Natural killer cell treated with Interleukin-12 subunit alpha and Interleukin-12 subunit beta and Interleukin-15 and Interleukin-18, amount 100 ng/mL, for 72 hours (primary cell): ENCODE measurements at regions not wholly inside any gene's neighbourhood (a gene's known extent, or its start where the extent isn't known, plus 50 kb on each side); places are given as distances from the start of the nearest gene placed in this dataset.
A peak's percentile ranks its signal among the peaks of the same experiment; 100 is the strongest.

Source experiments
- ATAC-seq, 2 donors: fragments of 150-1000 bp; cut with Tn5 transposase in 1 of 2; sonication (Bioruptor Pico), chemical (Tn5 transposase) in 1 of 2; 2 replicates each; pipeline ENCODE4 v1.10.0; 2021
- DNase-seq: peaks from one replicate; pipeline ENCODE4 v3.0.0; 2022; ENCODE audit warnings: low spot score
- H3K27ac Mint-ChIP-seq, 2 donors: 1 replicate in 1 of 2; 2 replicates in 1 of 2; pipeline ENCODE4 v1.8.0; 2022; ENCODE audit warnings: mixed read lengths in 2 of 2, mild to moderate bottlenecking in 1 of 2, moderate library complexity in 1 of 2
- H3K27me3 Mint-ChIP-seq, 2 donors: 1 replicate in 1 of 2; 2 replicates in 1 of 2; pipeline ENCODE4 v1.8.0; 2022; ENCODE audit warnings: mixed read lengths in 2 of 2
- H3K36me3 Mint-ChIP-seq: one replicate; pipeline ENCODE4 v1.8.0; 2022; ENCODE audit warnings: mixed read lengths
- H3K4me1 Mint-ChIP-seq, 2 donors: 1 replicate in 1 of 2; 2 replicates in 1 of 2; pipeline ENCODE4 v1.8.0; 2022; ENCODE audit warnings: low read depth in 2 of 2, mixed read lengths in 2 of 2, mild to moderate bottlenecking in 1 of 2
- H3K4me3 Mint-ChIP-seq: one replicate; pipeline ENCODE4 v1.8.0; 2022; ENCODE audit warnings: mixed read lengths
- H3K9me3 Mint-ChIP-seq: 2 replicates; pipeline ENCODE4 v1.8.0; 2022; ENCODE audit warnings: mixed read lengths

DNA sequence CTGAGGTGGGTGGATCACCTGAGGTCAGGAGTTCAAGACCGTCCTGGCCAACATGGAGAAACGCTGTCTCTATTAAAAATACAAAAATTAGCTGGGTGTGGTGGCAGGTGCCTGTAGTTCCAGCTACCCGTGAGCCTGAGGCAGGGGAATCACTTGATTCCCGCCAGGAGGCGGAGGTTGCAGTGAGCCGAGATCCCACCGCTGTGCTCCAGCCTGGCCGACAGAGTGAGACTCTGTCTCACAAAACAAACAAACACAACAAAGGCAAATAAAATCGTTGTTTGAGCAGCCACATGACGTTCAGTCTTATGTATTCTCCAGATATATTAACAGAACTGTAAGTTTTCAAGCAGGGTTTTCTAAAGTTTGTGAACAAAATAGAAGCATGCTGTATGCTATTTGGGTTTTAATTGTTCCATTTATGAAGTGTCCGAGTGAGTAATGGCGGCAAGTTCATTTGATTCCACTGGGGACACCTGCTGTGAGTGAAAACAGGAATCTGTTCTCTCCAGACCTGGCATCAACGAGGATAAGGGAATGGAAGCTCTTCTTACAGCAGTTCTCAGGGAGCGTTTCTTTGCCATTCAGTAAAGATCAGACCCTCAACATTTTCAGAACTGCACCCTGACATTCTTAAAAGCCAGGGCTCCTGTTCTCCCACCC lies 122.5 kb upstream of the PITRM1 start:
- H3K4me1 Mint-ChIP-seq, result no peaks in the 10 kb centered on the region
- DNase-seq, result no peak

DNA sequence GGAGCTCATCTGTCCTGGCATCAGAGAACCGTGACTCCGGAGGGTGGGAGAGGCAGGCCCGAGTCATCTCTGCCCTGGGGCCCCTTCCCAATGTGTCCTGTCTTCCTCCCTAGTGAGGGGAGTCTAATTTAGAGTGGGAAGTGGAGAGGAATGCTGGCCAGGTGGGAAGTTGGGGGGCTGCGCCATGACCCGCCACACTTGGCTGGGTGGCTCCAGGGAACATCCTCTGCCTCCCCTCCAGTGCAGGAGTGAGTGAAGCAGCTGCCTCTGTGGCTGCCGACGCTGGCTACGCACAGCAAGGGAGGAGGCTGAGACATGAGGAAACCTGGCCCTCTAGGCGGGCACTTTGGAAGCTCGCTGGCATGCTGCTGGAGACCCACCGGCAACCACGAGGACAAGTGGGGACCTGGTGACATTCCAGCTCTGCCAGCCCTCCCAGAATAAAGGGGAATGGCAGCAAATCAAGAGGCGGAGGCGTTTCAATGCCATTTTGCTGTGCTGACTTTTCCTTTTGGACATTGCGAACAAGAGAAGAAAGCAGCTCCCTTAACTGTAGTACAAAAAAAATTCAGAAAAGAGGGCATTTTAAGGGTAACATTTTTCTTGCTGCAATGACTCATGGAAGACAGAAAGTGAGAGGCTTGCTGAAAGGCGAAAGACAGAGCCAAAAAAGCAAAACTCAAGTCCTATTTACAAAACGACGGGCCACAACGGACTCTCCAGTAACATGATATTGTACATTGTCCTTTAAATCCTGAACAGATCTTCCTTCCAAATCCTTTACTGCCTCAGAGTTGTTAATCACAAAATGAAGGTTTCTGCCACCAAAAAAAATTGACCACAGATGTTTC lies 121.2 kb upstream of the PITRM1 start:
- H3K9me3 Mint-ChIP-seq, result no peaks in the 10 kb centered on the region
- no peak overlapping the region for H3K27ac Mint-ChIP-seq
- H3K27me3 Mint-ChIP-seq, result peaks cover 9 to 14% of the 10 kb centered on the region in 2 donors
- no peak for DNase-seq
- H3K36me3 Mint-ChIP-seq, result no peaks in the 10 kb centered on the region
- no peak overlapping the region for H3K4me3 Mint-ChIP-seq
- no peak for ATAC-seq
- H3K4me1 Mint-ChIP-seq, result no peaks in the 10 kb centered on the region

More for the DNA sequence above, 122.5 kb upstream of the PITRM1 start:
- peaks cover 15 to 18% of the 10 kb centered on the region in 2 donors for H3K27me3 Mint-ChIP-seq
- H3K36me3 Mint-ChIP-seq, result no peaks in the 10 kb centered on the region
- H3K27ac Mint-ChIP-seq, result no peak overlapping the region
- no peak overlapping the region for H3K4me3 Mint-ChIP-seq
- ATAC-seq, result no peak
- no peaks in the 10 kb centered on the region for H3K9me3 Mint-ChIP-seq

DNA sequence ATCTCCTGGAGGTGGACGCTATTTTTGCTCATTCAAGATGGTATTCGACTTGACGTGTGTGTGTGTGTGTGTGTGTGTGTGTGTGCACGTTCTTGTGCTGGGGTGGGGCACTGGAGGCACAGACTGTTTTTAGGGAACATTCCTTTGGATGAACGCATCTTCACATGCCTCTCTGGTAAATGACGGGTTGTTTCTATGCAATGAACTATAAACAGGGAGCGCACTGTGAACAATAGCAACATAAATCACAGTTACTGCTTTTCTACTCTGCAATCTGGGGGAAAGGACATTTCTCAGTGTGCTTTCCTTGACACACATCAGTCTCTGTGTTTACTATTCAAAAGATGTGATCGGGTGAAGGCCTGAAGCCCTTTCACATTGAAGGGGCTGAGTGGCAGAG lies 120.1 kb upstream of the PITRM1 start:
- no peaks in the 10 kb centered on the region for H3K36me3 Mint-ChIP-seq
- no peak overlapping the region for H3K4me3 Mint-ChIP-seq
- ATAC-seq, result no peak
- H3K9me3 Mint-ChIP-seq, result no peaks in the 10 kb centered on the region
- H3K27me3 Mint-ChIP-seq, result peaks cover 9 to 11% of the 10 kb centered on the region in 2 donors
- no peak overlapping the region for H3K27ac Mint-ChIP-seq
- no peak for DNase-seq
- no peaks in the 10 kb centered on the region for H3K4me1 Mint-ChIP-seq

DNA sequence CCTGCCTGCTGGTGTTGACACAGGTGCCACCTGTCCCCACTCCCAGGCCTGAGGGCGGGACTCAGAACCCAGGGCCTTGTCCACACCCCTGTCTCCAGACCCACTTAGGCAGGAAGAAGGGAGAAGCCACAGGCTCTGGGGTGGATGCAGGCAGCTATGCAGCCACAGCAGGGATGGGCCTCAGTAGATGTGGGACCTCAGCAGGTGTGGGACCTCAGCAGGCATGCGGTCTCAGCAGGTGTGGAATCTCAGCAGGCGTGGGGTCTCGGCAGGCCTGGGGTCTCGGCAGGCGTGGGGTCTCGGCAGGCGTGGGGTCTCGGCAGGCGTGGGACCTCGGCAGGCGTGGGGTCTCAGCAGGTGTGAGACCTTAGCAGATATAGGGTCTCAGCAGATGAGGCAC lies 118.0 kb upstream of the PITRM1 start:
- Mint-ChIP-seq H3K36me3 (no peaks in the 10 kb centered on the region), H3K27ac (no peak overlapping the region), H3K9me3 (no peaks in the 10 kb centered on the region), H3K4me3 (no peak overlapping the region), H3K4me1 (no peaks in the 10 kb centered on the region), H3K27me3 (peaks cover 3 to 5% of the 10 kb centered on the region in 2 donors)
- DNase-seq (no peak), ATAC-seq (peak; percentile 16 to 22)

DNA sequence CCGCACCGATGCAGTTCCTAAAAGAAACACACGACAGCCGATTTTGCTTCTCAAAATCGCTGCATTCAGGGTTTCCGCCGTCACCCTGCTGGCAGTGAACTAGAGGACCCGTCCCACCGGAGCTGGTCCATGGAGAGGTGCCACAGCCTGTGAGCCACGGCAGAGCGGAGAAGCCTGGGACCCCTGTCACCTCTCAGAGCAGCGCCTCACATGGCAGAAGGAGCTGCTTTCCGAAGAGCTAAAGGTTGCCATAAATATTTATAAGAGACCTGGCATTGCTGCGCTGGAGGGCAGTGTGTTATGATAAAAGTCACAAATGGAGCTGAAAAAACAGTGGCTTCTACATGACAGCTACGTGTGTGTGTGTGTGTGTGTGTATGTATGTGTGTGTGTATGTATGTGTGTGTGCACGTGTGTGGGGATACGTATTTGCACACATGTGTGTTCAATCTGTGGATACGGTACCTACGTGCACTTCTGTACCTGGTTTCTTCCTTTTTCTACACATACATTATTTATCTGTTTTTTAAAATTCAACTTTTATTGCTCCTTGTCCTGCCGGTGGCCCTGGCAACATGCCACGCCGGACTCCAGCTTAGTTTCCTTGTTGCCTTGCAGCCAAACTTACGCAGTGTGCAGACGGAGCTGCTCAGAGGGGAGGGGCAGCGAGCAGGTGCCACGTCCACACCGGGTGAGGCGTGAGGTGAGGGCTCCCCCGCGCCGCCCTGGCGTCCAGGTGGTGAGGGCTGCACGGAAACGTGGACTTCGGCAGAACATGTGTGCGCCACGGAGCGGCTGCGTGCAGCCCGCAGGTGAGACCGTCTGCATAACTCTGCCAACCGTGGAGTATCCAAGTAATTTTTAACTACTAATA lies 115.2 kb upstream of the PITRM1 start:
- H3K36me3 Mint-ChIP-seq, result no peaks in the 10 kb centered on the region
- ATAC-seq (no peak), DNase-seq (no peak)
- H3K27ac Mint-ChIP-seq, result no peak overlapping the region
- no peak overlapping the region for H3K4me3 Mint-ChIP-seq
- H3K4me1 Mint-ChIP-seq, result no peaks in the 10 kb centered on the region
- H3K9me3 Mint-ChIP-seq, result no peaks in the 10 kb centered on the region
- peaks cover 0 to 3% of the 10 kb centered on the region in 2 donors for H3K27me3 Mint-ChIP-seq

DNA sequence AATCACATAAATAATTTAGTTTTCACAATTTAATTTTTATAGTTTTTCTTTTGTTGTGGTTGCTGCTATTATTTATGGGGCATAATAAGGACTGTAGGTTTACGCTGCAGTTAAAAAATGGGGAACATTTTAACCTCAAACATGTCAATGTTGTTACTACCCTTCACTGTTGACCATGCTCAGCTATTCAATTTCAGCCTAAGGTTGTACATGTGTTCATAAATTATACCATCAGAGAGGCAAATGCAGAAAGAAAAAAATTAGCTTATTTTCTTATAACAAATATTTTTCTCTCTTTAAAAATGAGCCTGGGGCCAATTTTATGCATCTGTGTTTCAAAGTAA lies 110.1 kb upstream of the PITRM1 start:
- Mint-ChIP-seq H3K4me3 (no peak overlapping the region), H3K36me3 (no peaks in the 10 kb centered on the region), H3K9me3 (no peaks in the 10 kb centered on the region), H3K27ac (no peak overlapping the region), H3K4me1 (no peaks in the 10 kb centered on the region), H3K27me3 (peaks cover 23 to 26% of the 10 kb centered on the region in 2 donors)
- ATAC-seq (no peak), DNase-seq (no peak)

DNA sequence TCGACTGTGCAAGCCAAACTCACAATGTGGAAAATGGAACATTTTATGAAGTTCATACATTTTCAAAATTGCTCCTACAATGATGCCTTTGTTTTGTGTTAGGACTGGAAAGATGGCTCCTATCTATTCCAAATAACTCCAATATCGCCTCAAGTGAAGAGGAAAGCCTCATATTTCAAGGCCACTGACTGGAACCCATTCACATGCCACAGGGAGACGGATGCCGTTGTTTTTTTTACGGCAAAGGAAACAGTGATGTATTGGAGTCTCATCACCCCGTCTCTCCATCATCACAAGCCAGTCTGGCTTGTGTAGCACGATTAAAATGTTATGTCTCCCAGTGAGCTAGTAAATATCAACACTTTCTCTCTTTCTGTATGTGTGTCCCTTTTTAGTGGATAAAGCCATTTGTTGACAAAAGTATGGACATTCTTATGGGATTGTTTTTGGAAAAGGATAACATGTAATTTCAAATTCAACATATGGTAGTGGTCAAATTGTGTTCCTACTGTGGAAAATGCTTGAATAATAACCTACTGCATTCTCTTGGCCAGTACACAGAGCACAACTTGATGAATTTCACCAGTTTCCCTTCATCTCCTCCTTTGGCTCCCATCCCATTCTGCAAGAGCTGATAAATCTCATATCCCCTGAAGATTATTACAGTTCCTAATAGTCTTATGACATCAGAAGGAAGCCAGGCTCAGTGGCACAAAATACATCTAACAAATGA lies 109.5 kb upstream of the PITRM1 start:
- Mint-ChIP-seq H3K4me1 (no peaks in the 10 kb centered on the region), H3K9me3 (no peaks in the 10 kb centered on the region), H3K36me3 (no peaks in the 10 kb centered on the region), H3K27ac (no peak overlapping the region), H3K4me3 (no peak overlapping the region), H3K27me3 (peaks cover 27 to 31% of the 10 kb centered on the region in 2 donors)
- ATAC-seq (no peak), DNase-seq (no peak)

DNA sequence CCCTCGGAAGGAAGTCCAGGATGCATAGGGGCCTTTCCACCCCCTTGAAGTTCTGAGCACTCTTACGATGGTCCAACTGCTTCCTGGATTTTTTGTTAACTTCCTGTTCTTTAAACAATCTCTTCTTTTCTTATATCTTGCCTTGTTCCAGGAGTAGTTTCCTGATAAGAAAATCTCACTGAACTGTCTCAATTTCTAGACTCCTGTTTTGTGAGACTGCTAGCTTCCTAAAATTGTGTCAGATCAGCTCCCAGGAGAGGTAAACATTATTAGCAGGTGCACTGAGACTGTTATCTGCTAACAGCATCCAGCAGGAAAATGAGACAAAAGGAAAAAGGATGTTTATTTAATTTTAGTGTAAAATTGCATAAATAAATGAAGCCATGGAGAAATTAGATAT lies 106.2 kb upstream of the PITRM1 start:
- ATAC-seq (no peak), DNase-seq (no peak)
- no peak overlapping the region for H3K4me3 Mint-ChIP-seq
- H3K4me1 Mint-ChIP-seq, result no peaks in the 10 kb centered on the region
- peaks cover 38 to 54% of the 10 kb centered on the region in 2 donors for H3K27me3 Mint-ChIP-seq
- H3K9me3 Mint-ChIP-seq, result no peaks in the 10 kb centered on the region
- no peak overlapping the region for H3K27ac Mint-ChIP-seq
- no peaks in the 10 kb centered on the region for H3K36me3 Mint-ChIP-seq

DNA sequence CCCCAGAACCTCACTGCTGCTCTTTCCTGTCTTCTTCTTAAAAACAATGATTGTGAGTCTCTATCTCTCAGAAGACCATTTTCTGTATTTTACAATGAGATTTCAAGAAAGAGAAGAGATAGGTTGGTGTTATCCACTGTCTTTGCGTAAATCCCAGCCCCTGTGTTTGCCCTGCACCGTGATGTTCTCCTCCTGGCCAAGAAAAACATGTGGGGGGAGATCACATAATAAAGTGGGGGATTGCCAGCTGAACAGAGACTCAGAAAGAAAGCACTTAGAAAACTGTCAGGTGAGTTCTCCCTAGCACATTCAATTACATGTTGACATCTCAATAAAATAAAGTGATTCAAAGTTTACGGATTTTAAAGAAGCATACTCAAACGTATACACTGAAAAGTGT lies 105.0 kb upstream of the PITRM1 start:
- H3K4me1 Mint-ChIP-seq, result no peaks in the 10 kb centered on the region
- peaks cover 38 to 62% of the 10 kb centered on the region in 2 donors for H3K27me3 Mint-ChIP-seq
- no peaks in the 10 kb centered on the region for H3K9me3 Mint-ChIP-seq
- no peaks in the 10 kb centered on the region for H3K36me3 Mint-ChIP-seq
- DNase-seq (no peak), ATAC-seq (no peak)
- H3K27ac Mint-ChIP-seq, result no peak overlapping the region
- no peak overlapping the region for H3K4me3 Mint-ChIP-seq

DNA sequence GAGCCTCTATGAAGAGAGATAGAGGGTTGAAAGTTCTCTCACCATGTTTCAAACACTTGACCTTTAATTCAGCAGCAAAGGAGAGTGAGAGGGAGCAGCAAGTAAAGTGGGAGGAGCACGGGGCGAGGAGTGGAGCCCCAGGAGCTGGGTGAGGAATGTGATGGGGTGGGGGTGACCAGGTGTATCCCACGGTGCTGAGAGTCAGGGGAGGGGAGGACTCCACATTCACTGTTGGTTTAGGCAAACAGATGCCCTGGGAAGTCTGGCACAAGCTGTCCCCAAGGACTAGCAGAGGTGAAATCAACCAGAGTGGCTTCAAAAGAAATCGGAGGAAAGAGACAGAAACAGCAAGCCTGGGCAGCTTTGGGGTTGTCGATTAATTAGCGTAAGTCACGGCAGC lies 101.8 kb upstream of the PITRM1 start:
- DNase-seq (no peak), ATAC-seq (no peak)
- H3K4me1 Mint-ChIP-seq, result no peaks in the 10 kb centered on the region
- no peak overlapping the region for H3K27ac Mint-ChIP-seq
- H3K36me3 Mint-ChIP-seq, result no peaks in the 10 kb centered on the region
- no peak overlapping the region for H3K4me3 Mint-ChIP-seq
- H3K27me3 Mint-ChIP-seq, result peaks cover 38 to 55% of the 10 kb centered on the region in 2 donors
- no peaks in the 10 kb centered on the region for H3K9me3 Mint-ChIP-seq

DNA sequence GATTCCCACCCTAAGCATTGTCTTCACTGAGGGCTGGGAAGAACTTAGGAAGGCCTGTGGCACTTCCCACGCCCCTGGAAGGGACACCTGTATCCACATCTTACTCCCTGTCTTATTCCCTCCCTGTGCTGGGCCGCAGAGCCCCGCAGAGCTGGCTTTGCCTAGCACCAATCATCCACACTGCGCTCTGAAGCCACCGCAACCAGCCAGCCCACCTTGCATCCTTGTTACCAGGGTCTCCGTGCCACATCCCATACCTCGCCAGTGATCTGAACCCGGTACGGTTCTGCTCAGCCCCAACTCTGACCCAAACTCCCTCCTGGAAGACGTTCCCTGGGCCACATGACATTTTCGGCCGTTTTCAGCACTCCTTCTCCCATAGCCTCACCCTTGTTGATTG lies 101.4 kb upstream of the PITRM1 start:
- no peak for DNase-seq
- no peaks in the 10 kb centered on the region for H3K36me3 Mint-ChIP-seq
- H3K4me3 Mint-ChIP-seq, result no peak overlapping the region
- H3K4me1 Mint-ChIP-seq, result no peaks in the 10 kb centered on the region
- H3K27ac Mint-ChIP-seq, result no peak overlapping the region
- peaks cover 36 to 51% of the 10 kb centered on the region in 2 donors for H3K27me3 Mint-ChIP-seq
- H3K9me3 Mint-ChIP-seq, result no peaks in the 10 kb centered on the region
- ATAC-seq, result peak in 1 of 2 donors; percentile 40

DNA sequence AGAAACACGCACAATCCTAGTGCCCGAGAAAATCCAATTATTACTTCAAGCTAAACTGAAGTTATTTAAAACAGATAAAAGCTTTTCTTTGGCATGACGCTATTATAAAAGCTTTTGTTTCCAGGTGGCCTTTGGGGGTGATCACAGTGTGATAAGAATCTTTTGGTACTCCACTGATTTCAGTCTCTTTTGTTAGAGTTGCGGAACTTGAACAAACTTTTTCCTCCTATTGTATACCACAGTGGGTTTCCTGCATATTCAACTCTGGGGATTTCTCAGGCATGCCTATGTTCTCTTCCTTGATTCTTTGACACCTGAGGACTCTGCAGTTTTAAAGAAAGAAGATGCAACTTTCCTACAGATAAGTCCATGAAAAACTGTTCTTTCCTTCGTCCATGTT lies 99.7 kb upstream of the PITRM1 start:
- peaks cover 27 to 40% of the 10 kb centered on the region in 2 donors for H3K27me3 Mint-ChIP-seq
- H3K4me1 Mint-ChIP-seq, result no peaks in the 10 kb centered on the region
- H3K27ac Mint-ChIP-seq, result no peak overlapping the region
- H3K36me3 Mint-ChIP-seq, result no peaks in the 10 kb centered on the region
- no peaks in the 10 kb centered on the region for H3K9me3 Mint-ChIP-seq
- H3K4me3 Mint-ChIP-seq, result no peak overlapping the region
- ATAC-seq (no peak), DNase-seq (no peak)

DNA sequence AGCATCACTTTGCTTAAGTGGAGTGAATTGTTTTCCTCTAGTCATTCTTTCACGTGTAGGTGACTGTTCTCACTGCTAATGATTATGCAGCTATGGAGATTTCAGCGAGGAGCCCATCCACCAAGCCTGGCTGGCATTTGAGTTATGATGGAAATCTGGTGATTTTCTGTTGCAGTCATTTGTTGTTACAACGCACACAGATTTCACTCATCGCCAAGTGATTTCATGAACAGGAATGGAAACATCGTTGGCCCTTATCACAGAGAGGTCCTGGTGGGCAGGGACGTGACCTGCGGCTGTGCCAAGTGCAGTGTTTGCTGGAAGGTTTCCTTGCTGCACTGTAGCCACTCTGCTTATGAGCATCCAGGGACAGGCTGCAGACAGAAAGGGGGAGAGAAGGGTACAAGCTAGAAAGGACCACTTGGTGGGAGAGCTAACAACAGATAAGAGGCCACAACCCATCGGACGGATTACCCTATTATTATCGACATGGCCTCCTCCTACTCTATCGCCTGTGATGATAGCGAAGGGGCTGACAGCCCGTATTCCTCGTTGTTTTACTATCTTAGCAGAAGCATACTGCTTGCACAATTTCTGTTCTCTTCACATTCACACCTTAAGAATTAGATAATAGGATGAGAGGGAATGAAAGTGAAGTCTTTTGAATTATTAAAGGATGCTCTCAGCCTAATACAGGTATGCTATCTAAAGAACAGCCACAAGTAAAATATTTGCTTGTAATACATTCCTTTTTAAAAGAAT lies 99.0 kb upstream of the PITRM1 start:
- ATAC-seq (no peak), DNase-seq (no peak)
- Mint-ChIP-seq H3K27me3 (peaks cover 20 to 32% of the 10 kb centered on the region in 2 donors), H3K36me3 (no peaks in the 10 kb centered on the region), H3K9me3 (no peaks in the 10 kb centered on the region), H3K27ac (no peak overlapping the region), H3K4me1 (no peaks in the 10 kb centered on the region), H3K4me3 (no peak overlapping the region)
